Parathyroid adenoma (tissue), 2 donors: ENCODE measurements at regions not wholly inside any gene's neighbourhood (a gene's known extent, or its start where the extent isn't known, plus 50 kb on each side); places are given as distances from the start of the nearest gene placed in this dataset.

Experiments used
- H2AFZ ChIP-seq: fragments of 300-600 bp; sonication (generic); one replicate; pipeline ENCODE4 v1.7.0; 2017; ENCODE audit warnings: antibody characterized with exemption, mild to moderate bottlenecking
- H3K27ac ChIP-seq: fragments of 300-600 bp; sonication (generic); one replicate; pipeline ENCODE4 v1.7.0; 2017
- H3K27me3 ChIP-seq: fragments of 300-600 bp; sonication (generic); one replicate; pipeline ENCODE4 v1.7.0; 2017; ENCODE audit warnings: low read length; ENCODE audit not compliant: control insufficient read depth, insufficient read depth
- H3K36me3 ChIP-seq: fragments of 300-600 bp; sonication (generic); one replicate; pipeline ENCODE4 v1.7.0; 2017; ENCODE audit warnings: low read length; ENCODE audit not compliant: control insufficient read depth, insufficient read depth
- H3K4me1 ChIP-seq: fragments of 300-600 bp; sonication (generic); one replicate; pipeline ENCODE4 v1.7.0; 2017; ENCODE audit warnings: control low read depth
- H3K4me2 ChIP-seq: fragments of 300-600 bp; sonication (generic); one replicate; pipeline ENCODE4 v1.7.0; 2017; ENCODE audit warnings: low read length
- H3K4me3 ChIP-seq: fragments of 300-600 bp; sonication (generic); one replicate; pipeline ENCODE4 v1.7.0; 2017; ENCODE audit warnings: low read depth, low read length
- H3K79me2 ChIP-seq: fragments of 300-600 bp; sonication (generic); one replicate; pipeline ENCODE4 v1.7.0; 2017; ENCODE audit warnings: control low read depth
- H3K9ac ChIP-seq: fragments of 300-600 bp; sonication (generic); one replicate; pipeline ENCODE4 v1.7.0; 2017; ENCODE audit warnings: mild to moderate bottlenecking
- H3K9me3 ChIP-seq: fragments of 300-600 bp; sonication (generic); one replicate; pipeline ENCODE4 v1.7.0; 2017; ENCODE audit warnings: low read length; ENCODE audit not compliant: control insufficient read depth
- TF ChIP-seq, protein P1 (sequence below): fragments of 300-600 bp; sonication (generic); IDR thresholded peaks from one replicate; pipeline ENCODE4 v1.7.0; 2017; ENCODE audit warnings: antibody characterized with exemption, mild to moderate bottlenecking
- donor health status: primary hyperparathyroidism.

GRCh38 chr2:71806432-71806831, 341.2 kb downstream of the CYP26B1 start:
- no peak overlapping the region for H3K4me2 ChIP-seq
- H3K27ac ChIP-seq = no peak overlapping the region
- H3K4me3 ChIP-seq = no peak overlapping the region
- H3K27me3 ChIP-seq = no peaks in the 10 kb centered on the region
- no peaks in the 10 kb centered on the region for H3K9me3 ChIP-seq
- H2AFZ ChIP-seq = no peak overlapping the region
- H3K36me3 ChIP-seq = no peaks in the 10 kb centered on the region
- H3K9ac ChIP-seq = no peak overlapping the region
- TF ChIP-seq, protein P1, sequence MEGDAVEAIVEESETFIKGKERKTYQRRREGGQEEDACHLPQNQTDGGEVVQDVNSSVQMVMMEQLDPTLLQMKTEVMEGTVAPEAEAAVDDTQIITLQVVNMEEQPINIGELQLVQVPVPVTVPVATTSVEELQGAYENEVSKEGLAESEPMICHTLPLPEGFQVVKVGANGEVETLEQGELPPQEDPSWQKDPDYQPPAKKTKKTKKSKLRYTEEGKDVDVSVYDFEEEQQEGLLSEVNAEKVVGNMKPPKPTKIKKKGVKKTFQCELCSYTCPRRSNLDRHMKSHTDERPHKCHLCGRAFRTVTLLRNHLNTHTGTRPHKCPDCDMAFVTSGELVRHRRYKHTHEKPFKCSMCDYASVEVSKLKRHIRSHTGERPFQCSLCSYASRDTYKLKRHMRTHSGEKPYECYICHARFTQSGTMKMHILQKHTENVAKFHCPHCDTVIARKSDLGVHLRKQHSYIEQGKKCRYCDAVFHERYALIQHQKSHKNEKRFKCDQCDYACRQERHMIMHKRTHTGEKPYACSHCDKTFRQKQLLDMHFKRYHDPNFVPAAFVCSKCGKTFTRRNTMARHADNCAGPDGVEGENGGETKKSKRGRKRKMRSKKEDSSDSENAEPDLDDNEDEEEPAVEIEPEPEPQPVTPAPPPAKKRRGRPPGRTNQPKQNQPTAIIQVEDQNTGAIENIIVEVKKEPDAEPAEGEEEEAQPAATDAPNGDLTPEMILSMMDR = no peak
- no peaks in the 10 kb centered on the region for H3K4me1 ChIP-seq
- no peaks in the 10 kb centered on the region for H3K79me2 ChIP-seq

- no peaks in the 10 kb centered on the region for H3K27me3 ChIP-seq
- no peak overlapping the region for H3K27ac ChIP-seq
- H3K9me3 ChIP-seq = no peaks in the 10 kb centered on the region
- no peaks in the 10 kb centered on the region for H3K4me1 ChIP-seq
- no peak overlapping the region for H3K9ac ChIP-seq
- H3K36me3 ChIP-seq = no peaks in the 10 kb centered on the region
- no peak overlapping the region for H3K4me2 ChIP-seq
- H2AFZ ChIP-seq = no peak overlapping the region
- H3K4me3 ChIP-seq = no peak overlapping the region
- TF ChIP-seq, protein P1 = no peak
- H3K79me2 ChIP-seq = no peaks in the 10 kb centered on the region
Observed at GRCh38 chr2:71804281-71804751, 343.3 kb downstream of the CYP26B1 start.

- TF ChIP-seq, protein P1 = no peak
- no peaks in the 10 kb centered on the region for H3K9me3 ChIP-seq
- no peak overlapping the region for H2AFZ ChIP-seq
- H3K9ac ChIP-seq = no peak overlapping the region
- no peak overlapping the region for H3K4me2 ChIP-seq
- H3K79me2 ChIP-seq = no peaks in the 10 kb centered on the region
- H3K36me3 ChIP-seq = no peaks in the 10 kb centered on the region
- no peak overlapping the region for H3K4me3 ChIP-seq
- H3K27me3 ChIP-seq = no peaks in the 10 kb centered on the region
- no peak overlapping the region for H3K27ac ChIP-seq
- no peaks in the 10 kb centered on the region for H3K4me1 ChIP-seq
Observed at GRCh38 chr2:71803398-71803797, 344.3 kb downstream of the CYP26B1 start.

DNA sequence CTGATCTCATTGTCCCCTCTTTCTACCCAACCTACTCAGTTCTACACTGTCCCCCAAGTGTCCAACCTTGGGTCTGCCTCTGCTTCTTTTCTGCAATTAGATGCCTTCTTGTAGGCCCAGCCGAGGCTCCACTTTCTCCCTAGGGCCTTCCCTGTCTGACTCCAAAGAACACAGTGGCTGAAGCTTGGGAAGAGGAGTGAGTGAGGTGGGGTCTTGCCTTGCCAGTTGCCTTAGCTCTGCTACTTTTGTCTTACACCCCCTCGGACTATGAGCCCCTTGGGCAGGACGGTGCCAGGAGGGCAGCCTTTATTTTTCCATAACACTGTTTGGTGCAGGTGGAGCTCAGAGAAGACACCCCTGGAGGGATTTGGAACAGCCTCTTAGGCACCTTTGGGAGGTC, 345.1 kb downstream of the CYP26B1 start:
- Histone ChIP-seq H2AFZ (no peak overlapping the region), H3K4me3 (no peak overlapping the region), H3K27me3 (no peaks in the 10 kb centered on the region), H3K9me3 (no peaks in the 10 kb centered on the region), H3K27ac (no peak overlapping the region), H3K36me3 (no peaks in the 10 kb centered on the region), H3K4me2 (no peak overlapping the region), H3K4me1 (no peaks in the 10 kb centered on the region), H3K9ac (no peak overlapping the region), H3K79me2 (no peaks in the 10 kb centered on the region)
- TF ChIP-seq, protein P1 = no peak

DNA sequence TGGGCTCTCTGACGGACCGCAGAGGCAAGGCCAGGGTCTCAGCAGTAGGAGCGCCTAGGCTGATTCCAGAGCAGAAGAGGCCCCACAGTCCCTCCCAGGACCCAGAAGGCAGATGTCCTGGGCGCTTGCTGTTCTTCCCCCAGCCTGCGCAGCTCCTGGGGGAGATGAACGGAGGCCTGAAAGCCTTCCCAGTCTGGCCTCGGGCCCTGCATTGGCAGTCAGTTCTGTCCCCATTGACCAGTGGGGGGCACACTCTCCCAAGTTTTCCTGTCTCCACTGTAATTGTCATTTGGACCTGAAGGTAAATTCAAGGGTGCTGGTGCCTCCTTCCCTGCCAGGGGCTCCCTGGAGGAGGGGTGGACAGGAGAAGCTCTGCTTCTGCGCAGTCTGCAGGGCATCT, 345.7 kb downstream of the CYP26B1 start:
- Histone ChIP-seq H3K9me3 (no peaks in the 10 kb centered on the region), H3K27ac (no peak overlapping the region), H3K4me2 (no peak overlapping the region), H3K4me1 (no peaks in the 10 kb centered on the region), H3K36me3 (no peaks in the 10 kb centered on the region), H2AFZ (no peak overlapping the region), H3K4me3 (no peak overlapping the region), H3K79me2 (no peaks in the 10 kb centered on the region), H3K27me3 (no peaks in the 10 kb centered on the region), H3K9ac (no peak overlapping the region)
- TF ChIP-seq, protein P1 = peak; percentile 17
